ENCODE measurements at regions not wholly inside any gene's neighbourhood (a gene's known extent, or its start where the extent isn't known, plus 50 kb on each side); places are given as distances from the start of the nearest gene placed in this dataset.

- Histone ChIP-seq H3K36me3 (ENCODE audit: control insufficient read depth, insufficient read depth, low read length) (no peaks in the 10 kb centered on the region), H3K27me3 (ENCODE audit: control insufficient read depth, insufficient read depth, low read length) (no peaks in the 10 kb centered on the region), H3K4me3 (ENCODE audit: low read depth, low read length) (no peak overlapping the region)
- DNase-seq (ENCODE audit: low read depth), result no peak
- TF ChIP-seq CTCF (IDR thresholded peaks at IDR 0.05; ENCODE audit: insufficient read depth, low read length, poor library complexity, severe bottlenecking), result no peak
Observed at GRCh38 chr12:115511986-115512711, 765.3 kb downstream of the MED13L start.

- no peaks in the 10 kb centered on the region for H3K36me3 ChIP-seq (ENCODE audit: control insufficient read depth, insufficient read depth, low read length)
- no peaks in the 10 kb centered on the region for H3K27me3 ChIP-seq (ENCODE audit: control insufficient read depth, insufficient read depth, low read length)
- TF ChIP-seq CTCF (IDR thresholded peaks at IDR 0.05; ENCODE audit: insufficient read depth, low read length, poor library complexity, severe bottlenecking), result no peak
- no peak for DNase-seq (ENCODE audit: low read depth)
- H3K4me3 ChIP-seq (ENCODE audit: low read depth, low read length), result no peak overlapping the region
Observed at GRCh38 chr12:115511305-115511704, 766.2 kb downstream of the MED13L start.

GRCh38 chr12:115508990-115509389 is 768.5 kb downstream of the MED13L start:
- H3K4me3 ChIP-seq (ENCODE audit: low read depth, low read length), result no peak overlapping the region
- no peaks in the 10 kb centered on the region for H3K36me3 ChIP-seq (ENCODE audit: control insufficient read depth, insufficient read depth, low read length)
- no peak for DNase-seq (ENCODE audit: low read depth)
- no peaks in the 10 kb centered on the region for H3K27me3 ChIP-seq (ENCODE audit: control insufficient read depth, insufficient read depth, low read length)
- no peak for TF ChIP-seq CTCF (IDR thresholded peaks at IDR 0.05; ENCODE audit: insufficient read depth, low read length, poor library complexity, severe bottlenecking)

GRCh38 chr12:115507951-115508722 is 769.4 kb downstream of the MED13L start:
- H3K36me3 ChIP-seq (ENCODE audit: control insufficient read depth, insufficient read depth, low read length), result no peaks in the 10 kb centered on the region
- no peak for DNase-seq (ENCODE audit: low read depth)
- H3K4me3 ChIP-seq (ENCODE audit: low read depth, low read length), result no peak overlapping the region
- no peak for TF ChIP-seq CTCF (IDR thresholded peaks at IDR 0.05; ENCODE audit: insufficient read depth, low read length, poor library complexity, severe bottlenecking)
- H3K27me3 ChIP-seq (ENCODE audit: control insufficient read depth, insufficient read depth, low read length), result no peaks in the 10 kb centered on the region

GRCh38 chr12:115507560-115507889 is 770.0 kb downstream of the MED13L start:
- no peak overlapping the region for H3K4me3 ChIP-seq (ENCODE audit: low read depth, low read length)
- no peaks in the 10 kb centered on the region for H3K36me3 ChIP-seq (ENCODE audit: control insufficient read depth, insufficient read depth, low read length)
- H3K27me3 ChIP-seq (ENCODE audit: control insufficient read depth, insufficient read depth, low read length), result no peaks in the 10 kb centered on the region
- DNase-seq (ENCODE audit: low read depth), result no peak
- TF ChIP-seq CTCF (IDR thresholded peaks at IDR 0.05; ENCODE audit: insufficient read depth, low read length, poor library complexity, severe bottlenecking), result no peak

Data from kidney epithelial cell (primary cell).